ENCODE measurements at regions not wholly inside any gene's neighbourhood (a gene's known extent, or its start where the extent isn't known, plus 50 kb on each side); places are given as distances from the start of the nearest gene placed in this dataset.

GRCh38 chr2:106572541-106573450 is 85.6 kb downstream of the CD8B2 start:
- H3K9me3 ChIP-seq: no peaks in the 10 kb centered on the region
- TF ChIP-seq CTCF (IDR thresholded peaks at IDR 0.05): peak; percentile 20
- no peak overlapping the region for H3K4me3 ChIP-seq
- DNase-seq (no peak), ATAC-seq (no peak)
- H3K4me1 ChIP-seq: no peaks in the 10 kb centered on the region
- H3K27me3 ChIP-seq (ENCODE audit: insufficient read depth in 3 of 3, low read length in 2 of 3): peaks cover 0 to 3% (median 0%) of the 10 kb centered on the region in 3 donors
- H3K27ac ChIP-seq: no peak overlapping the region
- H3K36me3 ChIP-seq (ENCODE audit: insufficient read depth in 1 of 2, low read depth in 1 of 2): no peaks in the 10 kb centered on the region
- intact Hi-C loops (cut with DNase I): no loop called here
- WGBS, 3 donors: 62 to 68% (median 68%) methylated on average over 8 of the region's 8 CpGs

- H3K27ac ChIP-seq: no peak overlapping the region
- no peak for ATAC-seq
- intact Hi-C loops (cut with DNase I): no loop called here
- no peaks in the 10 kb centered on the region for H3K9me3 ChIP-seq
- no peak for DNase-seq
- peaks cover 0 to 6% (median 0%) of the 10 kb centered on the region in 3 donors for H3K27me3 ChIP-seq (ENCODE audit: insufficient read depth in 3 of 3, low read length in 2 of 3)
- H3K4me1 ChIP-seq: no peaks in the 10 kb centered on the region
- H3K4me3 ChIP-seq: no peak overlapping the region
- TF ChIP-seq CTCF (IDR thresholded peaks at IDR 0.05): no peak
- no peaks in the 10 kb centered on the region for H3K36me3 ChIP-seq (ENCODE audit: insufficient read depth in 1 of 2, low read depth in 1 of 2)
Measured at GRCh38 chr2:106573773-106574172, 86.6 kb downstream of the CD8B2 start.

- ATAC-seq: peak in 3 of 4 donors; percentile 47 to 75 (median 70)
- Histone ChIP-seq H3K27me3 (ENCODE audit: insufficient read depth in 3 of 3, low read length in 2 of 3) (peaks cover 0 to 6% (median 0%) of the 10 kb centered on the region in 3 donors), H3K27ac (peak overlapping the region; percentile 39), H3K9me3 (no peaks in the 10 kb centered on the region), H3K36me3 (ENCODE audit: insufficient read depth in 1 of 2, low read depth in 1 of 2) (no peaks in the 10 kb centered on the region), H3K4me3 (no peak overlapping the region), H3K4me1 (no peaks in the 10 kb centered on the region)
- 10 to 15% (median 13%) methylated on average over 6 of the region's 6 CpGs for WGBS, 3 donors
- intact Hi-C loops (cut with DNase I): no loop called here
- peak in 1 of 2 donors; percentile 47 for DNase-seq
- TF ChIP-seq CTCF (IDR thresholded peaks at IDR 0.05): no peak
Measured at GRCh38 chr2:106575955-106576354, 88.8 kb downstream of the CD8B2 start.

- peaks cover 0 to 11% (median 2%) of the 10 kb centered on the region in 3 donors for H3K27me3 ChIP-seq (ENCODE audit: insufficient read depth in 3 of 3, low read length in 2 of 3)
- H3K4me1 ChIP-seq: no peaks in the 10 kb centered on the region
- H3K9me3 ChIP-seq: no peaks in the 10 kb centered on the region
- H3K4me3 ChIP-seq: no peak overlapping the region
- H3K36me3 ChIP-seq (ENCODE audit: insufficient read depth in 1 of 2, low read depth in 1 of 2): no peaks in the 10 kb centered on the region
- DNase-seq: no peak
- ATAC-seq: no peak
- no peak for TF ChIP-seq CTCF (IDR thresholded peaks at IDR 0.05)
- 88 to 95% (median 93%) methylated on average over 5 of the region's 5 CpGs for WGBS, 3 donors
- intact Hi-C loops (cut with DNase I): no loop called here
- H3K27ac ChIP-seq: no peak overlapping the region
Measured at GRCh38 chr2:106577255-106577651, 90.1 kb downstream of the CD8B2 start.

All from psoas muscle (tissue), 7 donors.